Stimulated activated CD4-positive, alpha-beta T cell treated with anti-CD3 and anti-CD28 coated beads, Interleukin-4, amount 100 ng/mL, for 24 hours (primary cell): ENCODE measurements at regions not wholly inside any gene's neighbourhood (a gene's known extent, or its start where the extent isn't known, plus 50 kb on each side); places are given as distances from the start of the nearest gene placed in this dataset.

Source experiments
- DNase-seq: peaks from one replicate; pipeline ENCODE4 v3.0.0-alpha.2; 2020

DNA sequence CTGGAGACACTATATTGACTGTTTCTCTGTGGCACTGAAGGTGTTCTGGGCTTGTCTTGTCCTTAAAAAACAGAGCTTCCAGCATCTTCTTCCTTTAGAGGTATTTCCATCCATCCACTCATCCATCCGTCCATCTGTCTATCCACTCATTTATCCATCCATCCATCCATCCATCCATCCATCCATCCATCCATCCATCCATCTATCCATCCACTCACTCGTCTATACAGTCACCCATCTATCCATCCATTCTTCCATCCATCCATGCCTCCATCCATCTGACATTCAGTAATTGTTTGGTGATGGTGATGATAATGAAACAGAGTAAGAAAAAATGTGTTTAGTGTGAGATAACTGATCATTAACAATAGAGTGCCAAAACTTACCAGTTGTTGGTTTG, 334.8 kb downstream of the NSG2 start:
- DNase-seq: no peak

DNA sequence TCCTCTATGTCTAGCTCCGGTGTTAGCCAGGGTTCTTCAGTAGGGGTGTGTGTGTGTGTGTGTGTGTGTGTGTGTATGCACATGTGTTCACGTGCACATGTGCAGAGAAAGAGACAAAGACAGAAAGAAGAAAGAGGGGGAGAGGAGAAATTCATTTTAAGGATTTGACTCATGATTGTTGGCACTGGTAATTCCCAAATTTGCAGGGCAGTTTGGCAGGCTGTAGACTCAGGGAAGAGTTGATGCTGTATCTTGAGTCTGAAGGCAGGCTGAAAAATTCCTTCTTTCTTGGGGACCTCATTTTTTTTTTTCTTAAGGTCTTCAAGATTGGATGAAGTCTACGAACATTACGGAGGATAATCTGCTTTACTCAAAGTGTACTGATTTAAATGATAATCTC, 335.7 kb downstream of the NSG2 start:
- DNase-seq: no peak

DNA sequence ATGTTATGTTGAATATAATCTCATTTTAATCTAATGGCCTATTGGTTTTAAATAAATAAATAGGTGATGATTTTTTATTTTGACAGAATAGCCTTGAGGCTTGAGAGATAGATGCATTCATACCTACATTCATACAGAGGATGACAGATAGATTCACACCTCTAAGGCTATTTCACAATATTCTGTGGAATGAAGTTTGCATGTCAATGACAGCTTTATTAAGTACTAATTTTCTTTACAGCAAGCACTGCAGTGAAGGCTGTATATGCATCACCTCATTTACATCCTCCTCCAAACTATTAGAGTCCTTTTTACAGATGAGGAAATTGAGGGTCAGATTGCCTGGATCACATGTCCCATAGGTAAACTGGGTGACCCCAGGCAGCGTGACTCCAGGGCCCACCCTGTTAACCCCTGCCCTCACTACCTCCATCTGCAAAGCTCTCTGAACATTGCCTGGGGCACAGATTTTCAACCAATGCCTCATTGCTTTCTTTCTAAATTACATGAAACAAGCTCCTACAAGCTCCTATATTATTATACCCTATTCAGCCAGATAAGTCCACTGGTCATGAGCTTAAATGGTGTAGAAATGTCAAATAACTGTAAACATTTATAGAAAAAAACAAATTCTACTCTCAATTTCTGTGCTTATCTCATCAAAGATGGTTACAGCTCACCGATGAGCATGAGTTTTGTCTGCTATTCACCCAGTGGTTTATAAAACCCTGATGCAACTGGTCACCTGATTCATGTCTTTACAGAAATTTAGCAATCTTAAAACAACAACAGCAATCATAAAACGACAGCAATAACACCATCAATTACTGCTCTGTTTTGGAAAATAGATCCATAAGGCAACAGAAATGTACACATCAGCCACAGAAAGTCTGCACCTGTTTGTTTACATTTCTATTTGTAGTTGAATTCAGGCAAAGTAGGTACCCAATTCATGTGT, 338.0 kb downstream of the NSG2 start:
- no peak for DNase-seq

DNA sequence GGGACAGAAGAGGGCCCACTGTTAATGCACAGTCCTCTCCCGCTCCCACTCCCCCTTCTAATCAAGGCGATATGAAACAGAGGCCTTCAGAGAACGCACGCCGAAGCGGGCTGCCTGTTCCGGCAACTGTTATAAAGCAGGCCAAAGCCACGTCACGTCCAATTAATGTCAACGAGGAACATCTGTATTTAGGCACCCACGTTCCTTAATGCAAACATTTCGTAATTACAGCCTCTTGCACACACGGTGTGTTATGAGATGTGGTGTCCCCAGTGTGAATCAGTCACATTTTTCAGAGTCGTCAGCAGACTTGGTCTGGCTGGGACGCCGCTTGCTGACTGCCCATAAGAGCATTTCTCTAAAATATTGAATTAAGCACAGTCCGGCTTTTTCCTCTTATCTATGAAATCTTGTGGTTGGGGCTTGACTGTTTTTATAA, 339.0 kb downstream of the NSG2 start:
- no peak for DNase-seq

DNA sequence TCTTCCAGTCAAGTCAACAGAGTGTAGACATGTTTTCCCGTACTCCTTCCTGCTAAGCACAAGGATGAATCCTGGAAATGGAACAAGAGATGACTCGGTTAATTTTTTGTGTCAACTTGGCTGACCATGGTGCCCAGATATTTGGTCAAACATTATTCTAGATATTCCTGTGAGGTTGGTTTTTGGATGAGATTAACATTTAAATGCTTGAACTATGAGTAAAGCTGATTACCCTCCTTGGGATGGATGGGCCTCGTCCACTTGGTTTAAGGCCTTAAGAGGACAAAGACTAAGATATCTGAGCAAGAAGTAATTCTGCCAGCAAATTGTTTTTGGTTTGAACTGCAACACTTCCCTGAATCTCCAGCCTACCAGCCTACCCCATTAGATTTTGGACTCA, 338.1 kb upstream of the MSX2 start:
- DNase-seq: no peak

DNA sequence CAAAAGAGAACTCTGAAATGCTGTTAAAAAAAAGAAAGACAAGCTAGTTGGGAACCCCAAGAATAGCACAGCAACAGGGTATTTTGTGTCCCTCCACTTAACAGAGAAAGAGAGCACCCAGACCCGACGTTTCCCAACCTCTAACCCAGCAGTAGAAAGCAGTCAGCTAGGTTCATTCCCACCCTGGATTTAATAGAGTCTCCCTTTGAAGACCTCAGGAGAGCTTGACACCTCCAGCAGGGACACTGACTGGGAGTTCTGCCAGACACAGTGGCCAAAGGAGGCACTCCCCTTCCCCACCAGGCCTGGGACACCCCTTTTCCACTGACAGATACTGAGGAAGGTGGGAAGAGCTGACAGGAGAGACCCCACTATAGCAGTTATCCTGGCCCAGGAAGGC, 337.5 kb upstream of the MSX2 start:
- DNase-seq: no peak

DNA sequence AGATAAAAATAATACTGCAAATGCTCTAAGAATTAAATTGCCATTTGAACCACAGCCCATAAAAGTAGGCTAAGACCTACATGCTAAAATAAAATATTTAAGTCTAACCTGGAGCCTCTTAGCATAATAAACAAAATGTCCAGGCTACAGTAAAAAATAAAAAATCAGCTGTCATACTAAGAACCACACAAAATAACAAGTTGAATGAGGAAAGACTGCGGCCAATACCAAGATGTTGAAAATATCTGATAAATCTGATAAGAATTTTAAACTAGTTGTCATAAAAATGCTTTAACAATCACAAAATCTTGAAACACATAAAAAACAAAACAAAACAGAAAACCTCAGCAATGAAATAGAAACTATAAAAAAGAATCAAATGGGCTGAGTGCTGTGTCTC, 336.9 kb upstream of the MSX2 start:
- DNase-seq: no peak

DNA sequence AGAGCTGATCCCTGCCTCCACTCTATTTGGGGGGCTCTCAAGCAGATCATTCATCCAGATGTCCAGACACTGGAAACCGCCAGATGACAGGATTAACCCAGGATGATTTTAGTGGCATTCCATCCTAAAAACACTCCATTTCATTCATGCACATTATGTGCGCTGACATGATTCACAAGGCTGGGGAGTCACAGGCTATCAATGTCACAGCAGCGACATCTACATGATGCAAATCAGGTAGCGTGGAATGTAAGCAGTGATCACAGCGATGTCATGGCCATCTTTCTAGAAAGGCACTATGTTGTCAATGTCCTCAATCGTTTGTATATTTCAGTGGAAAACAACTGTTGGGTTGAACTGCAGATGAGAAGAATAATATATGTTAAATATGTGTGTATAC, 331.5 kb upstream of the MSX2 start:
- DNase-seq: no peak

DNA sequence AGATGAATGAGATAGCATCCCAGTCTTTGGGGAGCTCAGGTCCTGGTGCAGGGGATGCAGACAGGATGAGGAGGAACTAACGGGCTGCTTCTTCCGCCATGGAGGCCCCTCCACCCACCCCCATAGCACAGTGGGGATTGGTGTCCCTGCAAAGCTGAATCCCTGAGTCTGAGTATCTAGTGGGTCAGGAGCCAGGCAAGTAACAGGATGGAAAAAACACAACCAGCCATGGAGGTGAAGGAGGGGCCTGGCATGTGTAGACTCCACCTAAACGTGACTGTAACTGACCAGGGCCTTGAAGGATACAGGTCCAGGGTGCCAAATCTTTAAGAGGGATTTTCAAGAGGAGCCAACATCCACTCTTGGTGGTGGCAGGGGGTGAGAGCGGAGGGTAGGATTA, 327.8 kb upstream of the MSX2 start:
- DNase-seq: no peak

DNA sequence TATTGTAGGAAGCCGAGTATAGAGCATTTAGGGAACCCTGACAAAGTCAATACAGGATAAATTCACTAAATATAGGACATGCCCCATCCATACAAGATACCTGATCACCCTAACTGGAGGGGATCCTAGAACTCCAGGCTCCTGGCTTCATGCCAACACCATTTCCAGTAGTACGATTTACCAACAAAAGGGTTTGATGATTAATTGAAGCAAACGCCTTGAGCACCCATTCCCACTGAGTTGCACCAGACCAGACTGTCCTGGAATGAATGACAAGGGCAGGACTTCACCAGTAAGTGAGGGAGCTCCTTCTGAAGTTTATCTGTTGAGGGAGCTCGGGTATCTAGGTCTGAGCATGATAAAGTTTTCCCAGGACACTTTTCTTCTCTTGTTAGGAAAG, 327.2 kb upstream of the MSX2 start:
- no peak for DNase-seq

DNA sequence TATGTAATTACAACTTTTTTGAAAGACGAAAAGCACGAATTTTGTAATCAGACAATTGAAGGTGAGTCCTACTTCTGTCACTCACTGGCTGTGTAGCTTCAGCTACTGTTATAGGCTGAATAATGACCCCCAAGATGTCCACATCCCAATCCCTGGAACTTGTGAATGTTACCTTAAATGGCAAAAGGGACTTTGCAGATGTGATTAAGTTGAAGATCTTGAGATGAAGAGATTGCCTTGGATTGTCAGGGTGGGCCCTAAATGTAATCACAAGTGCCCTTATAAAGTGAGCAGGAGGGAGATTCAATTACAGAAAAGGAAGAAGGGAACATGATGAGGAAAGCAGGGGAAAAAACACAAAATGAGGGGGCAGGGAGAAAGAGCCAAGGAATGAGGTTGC, 326.2 kb upstream of the MSX2 start:
- no peak for DNase-seq

DNA sequence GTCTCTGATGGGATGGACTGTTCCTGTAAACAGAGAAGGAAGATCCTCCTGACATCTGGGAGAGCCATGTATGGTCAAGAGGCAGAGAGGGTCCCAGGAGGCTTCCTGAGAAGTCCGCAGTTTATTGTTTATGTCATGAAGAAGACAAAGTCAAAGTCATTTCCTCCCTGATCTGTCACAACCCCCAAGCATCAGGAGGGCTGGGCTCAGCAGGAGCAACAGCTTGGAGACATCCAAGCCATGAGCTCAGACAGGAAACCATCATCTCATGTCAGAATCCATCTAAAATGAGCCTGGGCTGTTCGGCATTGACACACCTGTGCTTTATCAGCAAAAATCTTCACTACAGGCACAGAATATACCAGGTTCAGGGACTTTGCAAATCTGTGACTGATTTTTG, 325.0 kb upstream of the MSX2 start:
- DNase-seq: no peak

DNA sequence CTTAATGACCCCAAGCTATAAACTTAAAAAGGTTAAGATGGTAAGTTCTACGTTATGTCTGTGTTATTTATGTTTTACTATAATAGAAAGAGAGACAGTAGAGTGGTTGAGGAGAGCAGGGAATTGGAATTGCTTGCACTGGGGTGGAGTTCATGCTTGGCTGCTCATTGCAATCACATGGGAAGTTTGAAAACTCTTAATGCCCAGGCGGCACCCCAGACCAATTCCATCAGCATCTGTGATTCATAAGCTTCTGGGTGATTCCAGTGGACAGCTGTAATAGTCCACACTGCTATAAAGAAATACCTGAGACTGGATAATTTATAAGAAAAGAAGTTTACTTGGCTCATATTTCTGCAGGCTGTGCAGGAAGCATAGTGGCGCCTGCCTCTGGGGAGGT, 323.9 kb upstream of the MSX2 start:
- no peak for DNase-seq

DNA sequence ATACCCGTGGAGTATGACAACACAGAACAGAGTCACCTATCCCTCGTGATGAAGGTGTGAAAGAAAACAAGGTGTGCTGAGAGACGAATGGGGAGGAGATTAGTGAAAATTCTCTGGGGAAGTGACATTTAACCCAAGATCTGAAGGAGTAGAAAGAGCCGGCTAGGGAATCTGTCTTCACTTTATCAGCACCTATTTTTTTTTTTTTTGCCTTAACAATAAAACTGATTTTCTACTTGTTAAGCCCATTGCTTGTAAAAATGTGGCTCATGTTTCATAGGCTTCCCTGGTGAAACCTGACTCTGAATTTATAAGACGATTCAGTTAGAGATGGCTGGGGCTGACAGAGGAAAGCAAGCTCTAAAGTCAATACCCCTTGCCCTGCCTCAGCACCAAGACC, 322.6 kb upstream of the MSX2 start:
- no peak for DNase-seq

DNA sequence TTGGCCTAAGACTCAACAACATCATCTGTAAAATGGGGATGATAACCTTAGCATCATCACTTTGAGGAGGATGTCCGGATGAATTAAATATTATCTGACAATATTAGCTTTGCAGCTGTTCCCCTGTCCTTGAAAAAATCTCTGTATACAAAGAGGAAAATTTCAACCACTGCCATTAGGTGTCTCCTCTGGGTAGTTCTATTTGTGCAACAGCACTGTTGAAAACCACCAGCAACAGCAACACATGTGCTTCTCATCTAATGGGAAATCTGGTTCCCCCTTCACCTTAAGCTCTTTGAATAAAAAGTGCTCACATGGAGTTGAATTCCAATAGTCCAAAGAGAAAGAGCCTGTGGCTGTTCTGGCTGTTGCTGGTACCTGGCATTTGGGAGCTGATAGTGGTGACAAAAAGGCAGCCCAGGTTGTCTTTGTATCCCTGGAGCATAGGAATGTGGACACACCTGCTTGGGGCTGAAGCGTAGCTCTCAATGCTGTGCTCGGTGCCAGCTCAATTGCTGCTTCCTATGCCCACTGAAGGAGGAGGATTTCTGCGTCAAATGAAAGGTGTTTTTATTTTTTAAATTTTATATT, 322.1 kb upstream of the MSX2 start:
- DNase-seq: no peak

DNA sequence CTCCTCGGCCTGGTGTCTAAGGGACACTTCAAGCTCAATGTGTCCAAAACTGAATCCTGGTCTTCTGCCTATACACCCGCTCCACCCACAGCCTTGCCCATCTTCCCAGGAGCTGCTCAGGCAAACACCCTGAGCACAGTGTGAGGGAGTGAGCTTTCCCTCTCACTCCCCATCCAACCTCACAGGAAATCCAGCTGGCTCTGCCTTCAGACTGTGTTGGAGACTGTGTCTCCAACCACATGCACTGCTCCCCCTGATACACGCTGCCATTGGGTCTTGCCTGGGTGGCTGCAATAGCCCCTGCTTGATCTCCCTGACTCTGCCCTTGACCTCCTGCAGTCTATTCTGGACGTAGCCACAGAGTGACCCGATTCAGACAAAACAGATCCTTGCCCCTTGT, 319.5 kb upstream of the MSX2 start:
- no peak for DNase-seq

DNA sequence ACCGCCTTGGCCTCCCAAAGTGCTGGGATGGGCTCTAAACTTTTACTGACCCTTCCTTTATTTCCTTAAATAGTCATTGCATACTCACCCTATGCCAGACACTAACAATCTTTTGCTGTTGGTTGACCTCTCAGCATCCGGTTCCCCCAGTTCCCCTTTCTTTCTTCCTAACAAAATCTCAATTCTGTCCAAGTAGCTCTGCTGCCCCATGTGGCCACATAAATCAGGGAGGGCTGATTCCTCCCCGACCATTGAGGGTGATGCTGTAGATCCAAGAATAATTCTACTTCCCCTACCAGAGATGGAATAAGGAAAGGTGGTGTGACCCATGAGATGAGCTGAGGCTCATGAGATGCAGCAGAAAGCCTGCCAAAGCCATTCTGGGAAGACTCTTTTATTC, 315.3 kb upstream of the MSX2 start:
- DNase-seq: no peak

DNA sequence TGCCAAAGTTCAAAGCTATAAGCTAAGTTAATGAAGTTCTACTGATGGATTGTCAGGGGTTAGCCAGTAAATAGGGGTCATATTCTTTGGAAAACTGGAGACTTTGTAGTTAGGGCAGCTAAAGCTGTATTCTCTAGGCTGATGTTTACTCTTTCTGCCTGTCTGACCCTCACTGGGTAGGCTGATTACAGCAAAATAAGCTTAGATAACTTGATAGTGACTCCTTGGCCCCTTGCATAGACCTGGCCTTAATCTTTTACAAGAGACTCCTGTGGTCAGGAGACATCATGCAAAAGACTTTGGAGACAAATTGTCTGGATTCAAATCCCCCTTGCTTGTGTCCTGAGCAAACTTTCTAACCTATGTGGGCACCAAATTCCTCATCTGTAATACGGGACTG, 314.4 kb upstream of the MSX2 start:
- no peak for DNase-seq

DNA sequence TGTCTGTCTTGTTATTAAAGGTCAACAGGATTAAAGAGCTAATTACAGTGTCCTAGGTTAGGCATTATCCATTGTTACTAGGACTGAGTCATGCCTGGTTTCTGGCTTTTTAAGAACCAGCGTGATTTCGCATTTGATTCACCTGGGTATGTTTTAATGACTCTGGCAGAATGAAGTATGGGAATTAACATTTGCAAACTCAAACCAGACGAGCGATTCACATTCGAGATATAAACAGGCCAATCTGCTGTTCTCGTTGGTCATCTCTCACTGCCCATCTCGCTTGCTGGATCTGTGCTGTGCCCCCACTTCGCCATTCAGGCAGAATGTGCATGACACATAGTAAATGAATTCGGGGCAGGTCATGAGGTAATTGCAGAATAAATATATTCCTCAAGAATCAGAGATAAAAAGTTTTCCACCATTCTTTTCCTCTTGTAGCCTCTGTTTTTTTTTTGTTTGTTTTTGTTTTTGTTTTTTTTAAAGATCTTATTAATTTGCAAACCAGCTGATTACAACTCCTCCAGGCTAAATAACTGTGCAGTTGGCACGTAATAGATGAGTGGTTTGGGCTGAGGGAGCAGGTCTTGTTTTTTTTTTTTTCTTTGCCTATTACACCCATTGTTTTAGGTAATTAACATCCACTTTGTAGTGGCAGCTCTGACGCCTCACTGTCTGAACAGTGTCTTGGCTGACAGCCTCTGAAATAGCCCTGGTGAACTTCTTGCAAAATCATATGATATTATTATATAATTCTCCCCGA, 313.5 kb upstream of the MSX2 start:
- DNase-seq: no peak

DNA sequence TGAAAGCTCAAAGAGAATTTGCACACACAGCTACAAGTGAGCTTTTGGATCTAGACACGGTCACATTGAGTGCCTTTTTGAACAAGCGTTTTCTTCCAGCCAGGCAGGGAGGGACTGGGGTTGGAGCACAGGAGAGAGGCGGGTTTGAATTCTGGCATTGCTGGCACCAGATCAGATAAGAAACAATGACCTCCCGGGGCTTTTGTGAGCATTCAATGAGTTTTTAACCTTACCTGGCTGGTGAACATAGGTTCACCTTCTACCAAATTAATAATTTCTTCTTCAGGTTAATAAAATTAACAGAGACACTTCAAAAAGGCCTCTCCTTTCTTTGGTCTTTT, 312.9 kb upstream of the MSX2 start:
- DNase-seq: no peak

DNA sequence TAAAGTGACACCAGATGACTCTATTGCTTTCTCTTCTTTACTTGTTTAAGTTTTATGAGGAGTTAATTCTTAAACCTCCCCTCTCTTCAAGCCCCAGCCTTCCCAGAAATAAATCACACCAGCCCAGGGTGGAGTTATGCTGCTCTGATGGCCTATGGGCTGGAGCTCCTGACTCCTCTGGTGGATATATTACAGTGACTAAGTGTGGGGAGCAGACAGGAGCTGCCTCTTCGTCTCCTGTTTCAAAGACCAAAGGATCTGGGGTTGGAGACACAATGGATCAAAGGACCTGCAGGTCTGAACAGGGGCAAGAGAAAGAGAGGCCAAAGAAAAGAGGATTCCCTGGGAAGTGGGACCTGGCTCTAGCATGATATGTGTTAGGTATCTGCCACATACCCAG, 312.0 kb upstream of the MSX2 start:
- no peak for DNase-seq

DNA sequence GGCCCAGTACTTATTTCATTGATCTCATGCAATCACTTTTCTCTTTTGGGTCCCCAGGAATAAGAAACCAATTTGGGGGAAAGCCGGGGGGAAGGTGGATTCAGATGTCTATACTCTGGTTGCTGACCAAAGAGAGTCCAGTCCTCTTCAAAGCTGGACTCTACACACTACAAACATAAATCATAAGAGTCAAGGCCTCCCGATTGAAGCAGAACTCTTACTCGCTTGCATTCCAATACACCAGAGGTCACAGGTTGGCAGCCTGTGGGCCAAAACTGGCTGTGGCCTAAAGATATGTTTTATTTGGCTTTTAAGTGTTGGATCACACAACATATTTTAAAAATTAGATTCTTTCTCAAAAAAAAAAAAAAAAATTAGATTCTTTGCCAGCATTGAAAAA, 311.4 kb upstream of the MSX2 start:
- no peak for DNase-seq

DNA sequence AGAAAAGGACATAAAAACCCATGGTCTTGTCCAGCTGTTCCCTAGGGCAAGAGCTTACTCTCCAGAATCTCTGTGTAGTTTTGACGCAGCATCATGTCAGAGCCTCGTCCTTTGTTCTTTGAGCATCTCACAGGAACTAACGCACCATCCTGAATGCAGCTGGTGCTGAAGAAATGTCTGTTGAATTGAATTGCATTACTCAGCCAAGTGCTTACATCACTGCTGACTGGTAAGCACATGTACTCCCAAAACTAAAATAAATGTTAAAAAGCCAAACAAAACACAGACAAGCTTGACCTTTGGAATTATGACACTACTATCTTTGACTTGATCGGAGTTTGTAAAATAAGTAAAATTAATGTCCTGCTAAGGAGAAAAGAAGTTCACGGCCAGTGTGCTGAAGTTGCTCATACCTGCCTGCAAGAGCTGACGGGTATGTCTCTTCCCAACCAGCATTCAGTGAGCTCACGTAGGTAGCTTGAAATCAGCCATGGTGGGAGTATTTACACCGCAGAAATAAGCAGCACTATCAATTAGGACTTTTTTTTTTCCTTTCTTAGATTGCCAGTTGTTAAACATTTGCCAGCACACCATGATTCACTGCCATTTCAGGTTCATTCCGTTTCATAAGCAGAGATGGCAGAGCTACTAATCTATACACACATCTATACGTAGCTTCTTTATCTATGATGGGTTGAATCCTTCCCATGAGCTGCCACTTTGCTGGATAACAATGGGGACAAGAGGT, 310.6 kb upstream of the MSX2 start:
- no peak for DNase-seq
